BJ (cell line): ENCODE measurements at regions not wholly inside any gene's neighbourhood (a gene's known extent, or its start where the extent isn't known, plus 50 kb on each side); places are given as distances from the start of the nearest gene placed in this dataset.

ENCODE experiments used
- CTCF ChIA-PET: fragments of 350-600 bp; formaldehyde crosslinking; extraction: SDS; loops from one replicate; lab custom pipeline; 2021; ENCODE audit warnings: antibody characterized with exemption, inconsistent platforms; lab: Yijun Ruan, JAX
- POLR2A ChIA-PET: fragments of 300-600 bp; sonication (Branson Sonifier 250); formaldehyde crosslinking; extraction: SDS; loops from one replicate; lab custom pipeline; 2021; ENCODE audit warnings: antibody characterized with exemption; lab: Charles Lee
- DNase-seq: peaks from one replicate; pipeline ENCODE4 v3.0.0-alpha.2; 2011; ENCODE audit warnings: low read depth
- H3K27me3 ChIP-seq: 2 replicates; pipeline ENCODE4 v1.6.0; 2011; ENCODE audit warnings: low read length; ENCODE audit not compliant: control insufficient read depth, insufficient read depth
- H3K36me3 ChIP-seq: 2 replicates; pipeline ENCODE4 v1.5.1; 2011; ENCODE audit warnings: low read length; ENCODE audit not compliant: control insufficient read depth, insufficient read depth
- H3K4me3 ChIP-seq: 2 replicates; pipeline ENCODE4 v1.5.1; 2011; ENCODE audit warnings: low read depth, mild to moderate bottlenecking, control low read depth, low read length
- CTCF ChIP-seq: IDR thresholded peaks from 2 replicates; pipeline ENCODE4 v1.5.1; 2011; ENCODE audit warnings: low read depth, mild to moderate bottlenecking, control low read depth, inconsistent platforms, low read length, moderate library complexity; ENCODE audit not compliant: insufficient read depth

- ChIA-PET CTCF (interaction anchor here (1.0 kb wide), 1 partner anchor 15 kb away, joined by 3 read pairs; no protein-coding TSS in a partner anchor), POLR2A (no interaction called here)
- Histone ChIP-seq H3K27me3 (no peaks in the 10 kb centered on the region), H3K36me3 (no peaks in the 10 kb centered on the region), H3K4me3 (no peak overlapping the region)
- TF ChIP-seq CTCF = no peak
- peak; percentile 8 for DNase-seq
Observed at GRCh38 chr4:24321131-24321530, 263.2 kb downstream of the DHX15 start.

GRCh38 chr4:24319387-24319786, 265.0 kb downstream of the DHX15 start:
- Histone ChIP-seq H3K27me3 (no peaks in the 10 kb centered on the region), H3K4me3 (no peak overlapping the region), H3K36me3 (no peaks in the 10 kb centered on the region)
- POLR2A ChIA-PET = interaction anchor here (0.5 kb wide), 1 partner anchor 445 kb away, joined by 3 read pairs; no protein-coding TSS in a partner anchor
- no peak for TF ChIP-seq CTCF
- DNase-seq = no peak
- CTCF ChIA-PET = interaction anchor here (1.2 kb wide), 1 partner anchor 15 kb away, joined by 3 read pairs; no protein-coding TSS in a partner anchor

- no peaks in the 10 kb centered on the region for H3K27me3 ChIP-seq
- ChIA-PET POLR2A (no interaction called here), CTCF (no interaction called here)
- H3K4me3 ChIP-seq = no peak overlapping the region
- no peak for TF ChIP-seq CTCF
- H3K36me3 ChIP-seq = no peaks in the 10 kb centered on the region
- DNase-seq = no peak
Observed at GRCh38 chr4:24315056-24315455, 269.3 kb downstream of the DHX15 start.

GRCh38 chr4:24312261-24312913, 272.0 kb downstream of the DHX15 start:
- DNase-seq = no peak
- no peak for TF ChIP-seq CTCF
- ChIA-PET CTCF (no interaction called here), POLR2A (no interaction called here)
- Histone ChIP-seq H3K4me3 (no peak overlapping the region), H3K36me3 (no peaks in the 10 kb centered on the region), H3K27me3 (no peaks in the 10 kb centered on the region)

GRCh38 chr4:24303926-24304325, 280.4 kb downstream of the DHX15 start:
- H3K36me3 ChIP-seq = no peaks in the 10 kb centered on the region
- no peak for TF ChIP-seq CTCF
- no peak overlapping the region for H3K4me3 ChIP-seq
- no peak for DNase-seq
- no peaks in the 10 kb centered on the region for H3K27me3 ChIP-seq
- ChIA-PET POLR2A (no interaction called here), CTCF (interaction anchor here (0.8 to 1.3 kb wide), 2 partner anchors 16 to 18 kb away, joined by 3 to 4 read pairs; no protein-coding TSS in a partner anchor)
